ENCODE measurements at regions not wholly inside any gene's neighbourhood (a gene's known extent, or its start where the extent isn't known, plus 50 kb on each side); places are given as distances from the start of the nearest gene placed in this dataset.

DNA sequence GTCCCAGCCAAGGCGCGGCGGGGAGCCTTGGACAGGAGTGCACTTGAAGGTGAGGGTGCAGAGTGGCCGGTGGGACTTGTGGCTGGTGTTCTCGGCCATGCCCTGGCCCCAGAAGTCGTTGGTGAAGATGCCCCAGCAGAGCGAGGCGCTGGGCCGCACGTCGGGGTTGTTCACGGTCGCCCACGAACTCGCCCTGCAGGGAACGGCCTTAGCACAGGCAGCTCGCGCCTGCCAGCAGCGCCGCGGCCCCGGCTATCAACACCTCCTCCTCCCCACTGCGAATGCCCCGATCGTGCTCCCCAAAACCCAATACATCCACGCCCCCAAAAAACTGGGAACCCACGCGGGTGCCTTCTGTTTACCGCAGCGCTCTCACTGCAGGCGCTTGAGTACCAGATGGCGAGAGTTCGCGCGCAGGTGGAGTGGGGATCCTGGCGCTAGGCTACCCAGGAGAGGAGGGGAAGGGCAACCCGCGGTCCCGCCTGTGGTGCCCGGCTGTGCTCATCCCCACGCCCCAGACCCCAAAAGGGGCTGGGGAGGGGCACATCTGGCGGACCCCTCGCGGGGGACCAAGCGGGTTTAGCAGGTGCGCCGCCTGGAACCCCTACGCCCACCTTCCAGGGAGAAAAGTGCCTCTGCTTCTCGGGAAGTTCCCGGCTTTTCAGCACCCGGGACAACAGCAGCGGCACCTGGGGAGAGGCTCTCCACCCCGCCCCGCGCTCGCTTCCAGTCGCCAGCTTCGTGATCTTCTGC lies 386.3 kb upstream of the TMTC1 start:
- TF ChIP-seq, protein P1, sequence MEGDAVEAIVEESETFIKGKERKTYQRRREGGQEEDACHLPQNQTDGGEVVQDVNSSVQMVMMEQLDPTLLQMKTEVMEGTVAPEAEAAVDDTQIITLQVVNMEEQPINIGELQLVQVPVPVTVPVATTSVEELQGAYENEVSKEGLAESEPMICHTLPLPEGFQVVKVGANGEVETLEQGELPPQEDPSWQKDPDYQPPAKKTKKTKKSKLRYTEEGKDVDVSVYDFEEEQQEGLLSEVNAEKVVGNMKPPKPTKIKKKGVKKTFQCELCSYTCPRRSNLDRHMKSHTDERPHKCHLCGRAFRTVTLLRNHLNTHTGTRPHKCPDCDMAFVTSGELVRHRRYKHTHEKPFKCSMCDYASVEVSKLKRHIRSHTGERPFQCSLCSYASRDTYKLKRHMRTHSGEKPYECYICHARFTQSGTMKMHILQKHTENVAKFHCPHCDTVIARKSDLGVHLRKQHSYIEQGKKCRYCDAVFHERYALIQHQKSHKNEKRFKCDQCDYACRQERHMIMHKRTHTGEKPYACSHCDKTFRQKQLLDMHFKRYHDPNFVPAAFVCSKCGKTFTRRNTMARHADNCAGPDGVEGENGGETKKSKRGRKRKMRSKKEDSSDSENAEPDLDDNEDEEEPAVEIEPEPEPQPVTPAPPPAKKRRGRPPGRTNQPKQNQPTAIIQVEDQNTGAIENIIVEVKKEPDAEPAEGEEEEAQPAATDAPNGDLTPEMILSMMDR (IDR thresholded peaks at IDR 0.05), result no peak
- TF ChIP-seq POLR2A (IDR thresholded peaks at IDR 0.05), result no peak
